ENCODE measurements at regions not wholly inside any gene's neighbourhood (a gene's known extent, or its start where the extent isn't known, plus 50 kb on each side); places are given as distances from the start of the nearest gene placed in this dataset.

DNA sequence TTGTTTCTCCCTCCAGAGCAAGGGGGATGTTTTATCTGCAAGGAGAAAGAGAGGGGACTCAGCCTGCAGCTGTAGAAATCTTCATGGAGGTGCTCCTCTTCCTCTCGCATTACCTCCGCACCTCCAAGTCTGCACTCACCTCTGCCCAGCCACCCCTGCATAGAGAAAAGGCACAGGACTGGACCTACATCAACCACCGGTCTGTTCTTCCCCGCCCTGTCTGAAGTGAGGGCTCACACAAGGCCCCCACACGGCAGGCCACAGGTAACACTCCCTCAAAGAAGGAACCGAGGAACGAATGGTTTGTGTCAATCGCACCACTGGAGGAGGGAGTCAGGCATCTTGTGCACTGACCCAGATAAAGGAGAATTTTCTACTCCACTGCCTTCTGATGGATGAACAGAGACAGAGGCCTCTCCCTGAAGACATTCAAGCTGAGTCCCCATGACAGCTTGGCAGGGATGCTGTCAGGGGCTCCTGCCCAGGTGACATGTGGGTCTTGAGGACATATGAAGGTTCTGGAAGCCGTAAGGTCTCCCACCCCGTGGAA lies 260.3 kb downstream of the XXYLT1 start:
- H3K4me1 Mint-ChIP-seq = peaks cover 5% of the 10 kb centered on the region
- no peaks in the 10 kb centered on the region for H3K9me3 Mint-ChIP-seq
- H3K27ac Mint-ChIP-seq = no peak overlapping the region
- peaks cover 4% of the 10 kb centered on the region for H3K27me3 Mint-ChIP-seq
- H3K4me3 Mint-ChIP-seq = no peak overlapping the region
- no peaks in the 10 kb centered on the region for H3K36me3 Mint-ChIP-seq
- DNase-seq = no peak

DNA sequence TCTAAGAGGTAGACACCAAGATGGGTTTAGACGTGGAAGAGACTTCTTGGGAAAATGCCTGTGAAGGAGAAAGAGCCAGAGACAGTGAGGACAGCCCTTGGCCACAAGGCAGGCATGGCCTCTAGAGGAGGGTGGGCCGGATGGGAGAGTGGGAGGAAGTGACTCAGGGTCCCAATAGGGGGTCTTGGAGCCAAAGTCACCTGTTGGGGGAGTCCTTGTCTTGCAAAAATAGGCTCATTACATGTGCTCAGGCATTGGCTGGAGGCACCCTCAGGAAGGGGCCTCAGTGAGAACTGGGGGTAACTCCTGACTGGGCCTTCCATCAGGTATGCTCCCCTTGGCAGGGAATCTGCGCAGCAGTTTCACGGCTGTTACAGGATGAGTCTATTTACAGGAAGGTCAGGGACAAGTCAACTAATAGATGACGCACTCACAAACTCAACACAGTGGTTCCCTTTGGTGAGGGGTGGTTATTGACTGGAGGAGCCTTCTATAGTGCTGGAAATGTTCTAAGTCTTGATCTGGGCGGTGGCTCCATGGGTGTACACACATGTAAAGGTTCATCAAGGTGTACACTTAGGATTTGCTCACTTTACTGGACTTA lies 259.6 kb downstream of the XXYLT1 start:
- Mint-ChIP-seq H3K4me1 (peaks cover 5% of the 10 kb centered on the region), H3K36me3 (no peaks in the 10 kb centered on the region), H3K4me3 (no peak overlapping the region), H3K27ac (no peak overlapping the region), H3K9me3 (no peaks in the 10 kb centered on the region), H3K27me3 (peaks cover 4% of the 10 kb centered on the region)
- DNase-seq = no peak

DNA sequence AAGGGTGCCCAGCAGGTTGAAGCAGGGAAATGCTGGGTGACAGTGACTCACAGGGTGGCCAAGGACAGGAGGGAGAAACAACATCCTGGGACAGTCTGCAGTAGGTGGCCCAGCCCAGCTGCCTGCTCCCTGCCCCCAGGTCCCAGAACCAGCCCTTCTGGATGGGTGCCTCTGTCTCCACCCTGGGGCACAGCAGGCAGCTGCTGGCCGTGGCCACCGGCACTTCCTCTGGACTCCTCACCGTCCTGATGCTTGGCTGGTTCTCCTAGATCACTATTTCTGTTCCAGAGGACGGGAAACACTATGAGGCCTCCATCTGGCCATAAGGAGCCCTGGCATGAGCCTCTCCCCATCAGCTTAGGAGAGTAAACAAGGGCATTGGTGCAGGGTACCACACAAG lies 258.9 kb downstream of the XXYLT1 start:
- Mint-ChIP-seq H3K27ac (no peak overlapping the region), H3K4me3 (no peak overlapping the region), H3K9me3 (no peaks in the 10 kb centered on the region), H3K27me3 (peaks cover 4% of the 10 kb centered on the region), H3K36me3 (no peaks in the 10 kb centered on the region), H3K4me1 (peaks cover 5% of the 10 kb centered on the region)
- no peak for DNase-seq

DNA sequence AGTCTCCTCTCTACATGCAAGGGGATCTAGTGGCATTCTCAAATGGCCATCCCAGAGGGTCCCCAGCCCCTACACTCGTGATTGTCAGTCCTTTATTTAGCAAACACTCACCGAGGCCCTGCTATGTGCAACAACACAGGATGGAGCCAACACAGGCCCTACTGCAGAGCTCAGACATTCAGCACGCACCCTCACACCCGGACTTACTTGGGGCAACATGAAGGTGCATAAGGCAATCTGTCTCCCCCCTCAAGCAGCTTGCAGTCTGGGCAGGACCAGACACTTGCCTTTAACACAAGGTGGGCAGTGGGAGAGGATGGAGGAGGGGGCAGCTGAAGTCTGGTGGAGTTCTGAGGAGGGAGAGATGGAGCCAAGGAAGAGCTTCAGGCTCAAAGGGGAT lies 258.4 kb downstream of the XXYLT1 start:
- Mint-ChIP-seq H3K4me3 (no peak overlapping the region), H3K9me3 (no peaks in the 10 kb centered on the region), H3K27ac (no peak overlapping the region), H3K4me1 (peaks cover 5% of the 10 kb centered on the region), H3K27me3 (no peaks in the 10 kb centered on the region), H3K36me3 (no peaks in the 10 kb centered on the region)
- DNase-seq = no peak

DNA sequence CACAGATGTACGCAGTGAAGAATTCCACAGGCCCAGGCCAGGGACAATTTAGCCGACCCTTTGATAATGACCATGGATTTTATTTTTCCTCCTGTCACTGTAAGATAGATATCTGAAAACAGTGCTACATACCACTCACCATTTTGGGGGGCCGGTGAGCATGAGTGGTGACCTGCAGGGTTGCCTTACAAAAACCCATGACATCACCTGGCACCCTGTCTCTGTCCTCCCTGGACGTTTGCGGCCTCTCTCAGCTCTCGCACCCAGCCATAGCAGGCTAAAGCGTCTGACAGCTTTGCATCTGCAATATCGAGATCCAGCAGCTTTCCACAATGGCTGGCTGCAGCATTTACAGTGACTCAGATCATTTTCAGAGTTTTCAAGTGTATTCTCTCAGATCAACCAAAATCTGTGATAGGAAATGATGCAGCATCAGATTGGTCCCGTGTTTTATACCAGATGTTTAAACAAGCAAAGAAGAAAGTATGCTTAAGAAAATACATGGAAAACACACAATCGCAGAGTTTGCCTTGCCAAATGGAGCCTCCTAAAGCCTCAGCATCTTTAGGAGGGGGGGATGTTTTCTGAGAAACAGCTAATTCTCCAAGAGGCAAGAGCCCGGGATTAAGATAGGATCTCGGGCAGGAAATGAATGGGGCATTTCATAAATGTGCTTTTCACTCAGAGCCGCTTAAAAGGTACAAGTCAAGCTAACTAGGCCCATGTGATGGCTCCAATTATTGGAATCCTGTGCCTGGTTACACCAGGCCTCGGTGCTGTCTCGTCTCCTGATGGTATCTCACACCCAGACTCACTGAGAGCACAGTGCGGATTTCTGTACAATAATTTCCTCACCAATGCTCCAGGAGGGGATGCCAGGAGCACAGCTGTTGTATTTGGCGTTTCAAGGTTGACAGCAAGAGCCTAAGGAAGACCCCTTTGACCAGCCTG lies 257.3 kb downstream of the XXYLT1 start:
- Mint-ChIP-seq H3K36me3 (no peaks in the 10 kb centered on the region), H3K9me3 (no peaks in the 10 kb centered on the region), H3K4me1 (peaks cover 5% of the 10 kb centered on the region), H3K4me3 (no peak overlapping the region), H3K27ac (no peak overlapping the region), H3K27me3 (no peaks in the 10 kb centered on the region)
- no peak for DNase-seq

DNA sequence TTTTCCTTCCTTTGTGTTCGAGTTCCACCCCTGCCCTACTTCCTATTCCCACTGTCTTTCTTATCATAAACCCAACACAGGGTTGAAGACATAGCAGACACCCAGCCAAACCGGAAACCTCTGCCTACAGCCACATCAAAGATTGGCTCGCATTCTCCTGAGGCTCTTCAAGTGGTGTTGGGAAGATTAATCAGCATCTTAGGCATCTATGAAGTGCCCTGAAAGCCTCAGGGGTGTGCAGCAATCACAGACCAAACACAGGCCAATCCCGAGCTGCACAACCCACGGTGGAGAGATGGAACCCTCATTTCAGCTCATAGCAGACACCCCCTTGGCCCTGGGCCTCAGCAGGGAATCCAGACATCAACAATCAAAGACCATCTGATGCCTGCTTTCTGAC lies 255.9 kb downstream of the XXYLT1 start:
- Mint-ChIP-seq H3K27ac (no peak overlapping the region), H3K27me3 (peaks cover 3% of the 10 kb centered on the region), H3K4me1 (peaks cover 5% of the 10 kb centered on the region), H3K9me3 (no peaks in the 10 kb centered on the region), H3K36me3 (no peaks in the 10 kb centered on the region), H3K4me3 (no peak overlapping the region)
- no peak for DNase-seq

DNA sequence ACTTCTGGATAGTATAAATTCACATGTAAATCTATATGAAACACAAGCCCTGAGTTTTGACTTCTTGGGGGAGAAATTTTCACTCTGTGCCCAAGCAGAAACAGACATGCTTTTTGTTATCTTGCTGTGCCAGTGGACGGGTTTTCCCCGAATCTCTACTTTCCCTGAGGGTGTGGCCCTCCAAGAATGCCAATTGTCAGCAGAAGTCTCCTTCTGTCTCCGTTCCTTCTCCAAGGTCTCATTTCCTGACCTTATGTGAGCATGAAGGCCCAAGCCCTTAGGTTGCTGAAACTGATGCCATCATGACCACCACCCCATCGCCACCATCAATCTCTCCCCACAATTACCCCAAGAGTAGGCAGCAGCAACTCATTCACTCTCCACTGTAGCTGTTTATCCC lies 253.8 kb downstream of the XXYLT1 start:
- Mint-ChIP-seq H3K27me3 (peaks cover 6% of the 10 kb centered on the region), H3K9me3 (no peaks in the 10 kb centered on the region), H3K27ac (no peak overlapping the region), H3K4me3 (no peak overlapping the region), H3K36me3 (no peaks in the 10 kb centered on the region), H3K4me1 (peaks cover 5% of the 10 kb centered on the region)
- no peak for DNase-seq

Measured in activated naive CD8-positive, alpha-beta T cell treated with anti-CD3 and anti-CD28 coated beads for 36 hours (primary cell).